Hepatocyte (in vitro differentiated cells): ENCODE measurements at regions not wholly inside any gene's neighbourhood (a gene's known extent, or its start where the extent isn't known, plus 50 kb on each side); places are given as distances from the start of the nearest gene placed in this dataset.
A peak's percentile ranks its signal among the peaks of the same experiment; 100 is the strongest.

Experiments
- DNase-seq: peaks from one replicate; pipeline ENCODE4 v3.0.0-alpha.2; 2016; ENCODE audit warnings: low spot score
- H2AFZ ChIP-seq: fragments of 200-600 bp; sonication (generic); 2 replicates; pipeline ENCODE4 v1.6.0; 2016; ENCODE audit warnings: antibody characterized with exemption, mild to moderate bottlenecking
- H3K27ac ChIP-seq: fragments of 200-600 bp; sonication (generic); 2 replicates; pipeline ENCODE4 v1.5.1; 2016; ENCODE audit warnings: mild to moderate bottlenecking
- H3K27me3 ChIP-seq: fragments of 200-600 bp; sonication (generic); 2 replicates; pipeline ENCODE4 v1.6.1; 2016
- H3K36me3 ChIP-seq: fragments of 200-600 bp; sonication (generic); replicated peaks from 2 replicates; pipeline ENCODE4 v1.5.1; 2016; ENCODE audit warnings: low read depth; ENCODE audit not compliant: insufficient read depth
- H3K4me1 ChIP-seq: fragments of 200-600 bp; sonication (generic); 2 replicates; pipeline ENCODE4 v1.5.1; 2016; ENCODE audit warnings: mild to moderate bottlenecking, moderate library complexity; ENCODE audit not compliant: insufficient read depth
- H3K4me2 ChIP-seq: fragments of 200-600 bp; sonication (generic); 2 replicates; pipeline ENCODE4 v1.6.0; 2016
- H3K4me3 ChIP-seq: fragments of 200-600 bp; sonication (generic); 2 replicates; pipeline ENCODE4 v1.5.1; 2016; ENCODE audit warnings: mild to moderate bottlenecking
- H3K79me2 ChIP-seq: fragments of 200-600 bp; sonication (generic); 2 replicates; pipeline ENCODE4 v1.6.0; 2017; ENCODE audit warnings: mild to moderate bottlenecking
- H3K9me2 ChIP-seq: fragments of 200-600 bp; sonication (generic); replicated peaks from 2 replicates; pipeline ENCODE4 v1.6.0; 2017; ENCODE audit warnings: mild to moderate bottlenecking; ENCODE audit not compliant: insufficient read depth
- H3K9me3 ChIP-seq: fragments of 200-600 bp; sonication (generic); 2 replicates; pipeline ENCODE4 v1.5.1; 2016; ENCODE audit warnings: low read depth, mild to moderate bottlenecking
- H4K20me1 ChIP-seq: fragments of 200-600 bp; sonication (generic); 2 replicates; pipeline ENCODE4 v1.6.0; 2016; ENCODE audit warnings: mild to moderate bottlenecking; ENCODE audit not compliant: insufficient read depth, poor library complexity, severe bottlenecking
- EZH2 ChIP-seq: fragments of 200-600 bp; sonication (generic); IDR thresholded peaks from 2 replicates; pipeline ENCODE4 v1.6.1; 2016; ENCODE audit warnings: antibody characterized with exemption, mild to moderate bottlenecking, borderline replicate concordance
- EZH2phosphoT487 ChIP-seq: fragments of 200-600 bp; sonication (generic); IDR thresholded peaks from one replicate; pipeline ENCODE4 v1.6.1; 2018; ENCODE audit warnings: antibody characterized with exemption, mild to moderate bottlenecking, low read depth, moderate library complexity; ENCODE audit not compliant: unreplicated experiment, severe bottlenecking
- WGBS: methylation state at CpG from one replicate; pipeline ENCODE4 v1.1.6; 2016; ENCODE audit warnings: low lambda C conversion rate; ENCODE audit errors: missing lambda C conversion rate; 5-methylcytosine and 5-hydroxymethylcytosine counted together
- TF ChIP-seq, protein P1 (sequence below): fragments of 200-600 bp; sonication (generic); IDR thresholded peaks from 2 replicates; pipeline ENCODE4 v1.5.1; 2016; ENCODE audit warnings: antibody characterized with exemption, mild to moderate bottlenecking; ENCODE audit not compliant: poor library complexity

DNA sequence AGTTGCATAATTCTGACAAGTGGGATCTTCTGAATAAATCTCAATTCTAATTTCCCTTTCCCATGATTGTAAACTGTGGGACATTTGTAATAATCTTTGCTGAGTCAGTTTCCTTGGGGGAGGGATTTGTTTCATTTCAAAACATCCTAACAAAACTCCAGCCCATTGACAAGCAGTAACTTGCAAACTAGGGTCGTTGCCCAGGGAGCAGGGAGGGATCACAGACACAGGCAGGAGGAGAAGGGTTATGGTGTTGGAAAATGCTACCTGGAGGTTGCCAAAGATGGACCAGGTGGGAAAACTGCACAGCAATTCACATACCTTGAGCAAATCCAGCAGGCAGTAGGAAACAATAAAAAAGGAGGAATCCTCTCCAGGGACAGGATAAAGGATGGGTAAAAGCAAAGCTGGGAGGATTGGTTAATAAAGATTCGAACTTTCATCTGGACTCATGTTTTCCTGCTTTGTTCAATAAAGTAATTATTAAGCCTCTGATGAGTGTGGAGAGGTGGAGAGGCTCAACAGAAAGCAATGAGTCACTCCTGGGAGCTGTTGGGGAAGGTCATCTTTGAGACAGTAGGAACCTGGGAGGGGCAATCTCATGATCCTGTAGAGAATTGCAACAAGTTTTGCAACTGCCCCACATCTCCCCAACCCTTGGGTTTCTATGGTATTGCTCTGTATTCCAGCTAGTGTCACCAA lies 87.3 kb upstream of the AKIRIN2 start:
- Histone ChIP-seq H3K36me3 (no peaks in the 10 kb centered on the region), H3K4me2 (peak overlapping the region; percentile 43), H3K79me2 (no peaks in the 10 kb centered on the region), H3K4me3 (no peak overlapping the region), H3K9me2 (no peaks in the 10 kb centered on the region), H3K4me1 (peaks cover 12% of the 10 kb centered on the region), H2AFZ (no peak overlapping the region), H4K20me1 (no peaks in the 10 kb centered on the region), H3K27me3 (no peaks in the 10 kb centered on the region), H3K9me3 (no peaks in the 10 kb centered on the region), H3K27ac (peak overlapping the region; percentile 54)
- 10% methylated on average over 2 of the region's 2 CpGs for WGBS
- TF ChIP-seq EZH2phosphoT487, result no peak
- TF ChIP-seq, protein P1, sequence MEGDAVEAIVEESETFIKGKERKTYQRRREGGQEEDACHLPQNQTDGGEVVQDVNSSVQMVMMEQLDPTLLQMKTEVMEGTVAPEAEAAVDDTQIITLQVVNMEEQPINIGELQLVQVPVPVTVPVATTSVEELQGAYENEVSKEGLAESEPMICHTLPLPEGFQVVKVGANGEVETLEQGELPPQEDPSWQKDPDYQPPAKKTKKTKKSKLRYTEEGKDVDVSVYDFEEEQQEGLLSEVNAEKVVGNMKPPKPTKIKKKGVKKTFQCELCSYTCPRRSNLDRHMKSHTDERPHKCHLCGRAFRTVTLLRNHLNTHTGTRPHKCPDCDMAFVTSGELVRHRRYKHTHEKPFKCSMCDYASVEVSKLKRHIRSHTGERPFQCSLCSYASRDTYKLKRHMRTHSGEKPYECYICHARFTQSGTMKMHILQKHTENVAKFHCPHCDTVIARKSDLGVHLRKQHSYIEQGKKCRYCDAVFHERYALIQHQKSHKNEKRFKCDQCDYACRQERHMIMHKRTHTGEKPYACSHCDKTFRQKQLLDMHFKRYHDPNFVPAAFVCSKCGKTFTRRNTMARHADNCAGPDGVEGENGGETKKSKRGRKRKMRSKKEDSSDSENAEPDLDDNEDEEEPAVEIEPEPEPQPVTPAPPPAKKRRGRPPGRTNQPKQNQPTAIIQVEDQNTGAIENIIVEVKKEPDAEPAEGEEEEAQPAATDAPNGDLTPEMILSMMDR, result no peak
- no peak for TF ChIP-seq EZH2
- DNase-seq, result peak; percentile 75

DNA sequence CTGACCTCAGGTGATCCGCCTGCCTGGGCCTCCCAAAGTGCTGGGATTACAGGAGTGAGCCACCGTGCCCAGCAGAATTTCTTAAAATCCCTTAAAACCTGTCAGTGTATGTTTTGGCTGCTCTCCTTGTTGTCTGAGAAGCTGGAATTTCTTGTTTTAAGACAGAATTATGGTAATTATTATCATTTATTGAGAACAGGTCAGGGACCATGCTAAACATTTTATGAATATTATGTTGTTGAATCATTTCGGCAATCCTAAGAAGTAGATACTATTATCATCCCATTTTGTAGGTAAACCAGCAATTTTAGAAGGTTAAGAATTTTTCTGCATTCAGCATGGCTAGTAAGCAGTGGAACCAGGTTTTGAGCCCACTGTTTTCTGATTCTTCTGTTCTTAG lies 86.1 kb upstream of the AKIRIN2 start:
- Histone ChIP-seq H3K36me3 (no peaks in the 10 kb centered on the region), H2AFZ (no peak overlapping the region), H3K4me3 (no peak overlapping the region), H3K27me3 (no peaks in the 10 kb centered on the region), H3K4me2 (no peak overlapping the region), H3K4me1 (peaks cover 12% of the 10 kb centered on the region), H3K79me2 (no peaks in the 10 kb centered on the region), H4K20me1 (no peaks in the 10 kb centered on the region), H3K9me2 (no peaks in the 10 kb centered on the region), H3K27ac (no peak overlapping the region), H3K9me3 (no peaks in the 10 kb centered on the region)
- TF ChIP-seq EZH2 (no peak), EZH2phosphoT487 (no peak)
- TF ChIP-seq, protein P1, result no peak
- WGBS, result 95% methylated on average over 3 of the region's 3 CpGs
- DNase-seq, result no peak

DNA sequence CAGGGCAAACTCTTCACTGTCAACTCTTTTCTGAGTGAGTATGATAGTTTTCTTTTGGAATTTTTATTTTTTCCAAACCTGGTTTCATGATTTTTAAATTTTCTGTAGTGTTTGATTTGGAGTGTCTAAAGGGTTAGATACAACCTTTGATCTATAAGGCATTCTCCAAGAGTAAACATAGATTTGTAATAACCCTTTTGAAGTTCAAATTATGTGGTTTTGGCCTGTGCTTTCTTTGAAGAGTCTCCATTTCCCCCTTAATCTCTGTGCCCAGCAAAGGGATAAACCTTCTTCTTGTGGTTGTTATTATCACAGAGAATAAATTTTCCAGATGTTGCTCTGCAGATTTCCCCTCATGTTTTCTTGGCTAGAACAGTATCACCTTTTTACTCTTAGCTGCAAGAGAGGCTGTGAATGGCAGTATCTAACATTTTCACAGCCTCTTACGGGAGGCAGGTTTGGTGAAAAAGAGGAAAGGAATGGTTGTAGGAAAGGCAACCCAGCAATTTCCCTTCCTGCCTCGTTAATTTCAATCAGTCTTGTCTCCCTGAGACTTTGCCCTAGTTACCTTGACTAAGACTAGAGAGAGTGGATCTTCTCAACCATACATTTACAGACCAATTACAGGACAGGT lies 83.3 kb upstream of the AKIRIN2 start:
- no peak overlapping the region for H2AFZ ChIP-seq
- H3K27ac ChIP-seq, result no peak overlapping the region
- H3K79me2 ChIP-seq, result no peaks in the 10 kb centered on the region

More for the DNA sequence above, 83.3 kb upstream of the AKIRIN2 start:
- Histone ChIP-seq H3K4me1 (peaks cover 12% of the 10 kb centered on the region), H3K36me3 (no peaks in the 10 kb centered on the region), H3K27me3 (no peaks in the 10 kb centered on the region), H4K20me1 (no peaks in the 10 kb centered on the region), H3K4me3 (no peak overlapping the region), H3K9me3 (no peaks in the 10 kb centered on the region), H3K9me2 (no peaks in the 10 kb centered on the region), H3K4me2 (no peak overlapping the region)
- no peak for DNase-seq
- 97% methylated on average over 2 of the region's 2 CpGs for WGBS
- TF ChIP-seq, protein P1, result no peak
- TF ChIP-seq EZH2 (no peak), EZH2phosphoT487 (no peak)
